ENCODE measurements at regions not wholly inside any gene's neighbourhood (a gene's known extent, or its start where the extent isn't known, plus 50 kb on each side); places are given as distances from the start of the nearest gene placed in this dataset.

- ATAC-seq (ENCODE audit: insufficient read depth, low read depth): no peak
- no peak overlapping the region for H3K27ac ChIP-seq (ENCODE audit: low read length)
- H3K9me3 ChIP-seq (ENCODE audit: insufficient read depth, low read length, severe bottlenecking): no peaks in the 10 kb centered on the region
- no peaks in the 10 kb centered on the region for H3K27me3 ChIP-seq (ENCODE audit: insufficient read depth, low read length, poor library complexity)
- no peak overlapping the region for H3K9ac ChIP-seq (ENCODE audit: low read depth, low read length)
- no peak overlapping the region for H3K4me3 ChIP-seq (ENCODE audit: low read depth in 1 of 2, low read length in 2 of 2)
- no peaks in the 10 kb centered on the region for H4K20me1 ChIP-seq (ENCODE audit: insufficient read depth, low read length)
- no peak overlapping the region for H2AFZ ChIP-seq (ENCODE audit: low read depth, low read length)
- H3K4me2 ChIP-seq (ENCODE audit: insufficient read depth, low read length): no peak overlapping the region
- no peaks in the 10 kb centered on the region for H3K36me3 ChIP-seq (ENCODE audit: insufficient read depth, low read length)
- no peaks in the 10 kb centered on the region for H3K4me1 ChIP-seq (ENCODE audit: insufficient read depth, low read length)
- DNase-seq: no peak
- H3K79me2 ChIP-seq (ENCODE audit: insufficient read depth, low read length): no peaks in the 10 kb centered on the region
- no peak for TF ChIP-seq EZH2 (IDR thresholded peaks at IDR 0.05; ENCODE audit: borderline replicate concordance, low read depth, low read length, severe bottlenecking)
- TF ChIP-seq, protein P1, sequence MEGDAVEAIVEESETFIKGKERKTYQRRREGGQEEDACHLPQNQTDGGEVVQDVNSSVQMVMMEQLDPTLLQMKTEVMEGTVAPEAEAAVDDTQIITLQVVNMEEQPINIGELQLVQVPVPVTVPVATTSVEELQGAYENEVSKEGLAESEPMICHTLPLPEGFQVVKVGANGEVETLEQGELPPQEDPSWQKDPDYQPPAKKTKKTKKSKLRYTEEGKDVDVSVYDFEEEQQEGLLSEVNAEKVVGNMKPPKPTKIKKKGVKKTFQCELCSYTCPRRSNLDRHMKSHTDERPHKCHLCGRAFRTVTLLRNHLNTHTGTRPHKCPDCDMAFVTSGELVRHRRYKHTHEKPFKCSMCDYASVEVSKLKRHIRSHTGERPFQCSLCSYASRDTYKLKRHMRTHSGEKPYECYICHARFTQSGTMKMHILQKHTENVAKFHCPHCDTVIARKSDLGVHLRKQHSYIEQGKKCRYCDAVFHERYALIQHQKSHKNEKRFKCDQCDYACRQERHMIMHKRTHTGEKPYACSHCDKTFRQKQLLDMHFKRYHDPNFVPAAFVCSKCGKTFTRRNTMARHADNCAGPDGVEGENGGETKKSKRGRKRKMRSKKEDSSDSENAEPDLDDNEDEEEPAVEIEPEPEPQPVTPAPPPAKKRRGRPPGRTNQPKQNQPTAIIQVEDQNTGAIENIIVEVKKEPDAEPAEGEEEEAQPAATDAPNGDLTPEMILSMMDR (IDR thresholded peaks at IDR 0.05; ENCODE audit: borderline replicate concordance, extremely low read depth, low read length, poor library complexity, severe bottlenecking): no peak
Measured at GRCh38 chr15:69953816-69954215, 143.9 kb downstream of the TLE3 start.

DNA sequence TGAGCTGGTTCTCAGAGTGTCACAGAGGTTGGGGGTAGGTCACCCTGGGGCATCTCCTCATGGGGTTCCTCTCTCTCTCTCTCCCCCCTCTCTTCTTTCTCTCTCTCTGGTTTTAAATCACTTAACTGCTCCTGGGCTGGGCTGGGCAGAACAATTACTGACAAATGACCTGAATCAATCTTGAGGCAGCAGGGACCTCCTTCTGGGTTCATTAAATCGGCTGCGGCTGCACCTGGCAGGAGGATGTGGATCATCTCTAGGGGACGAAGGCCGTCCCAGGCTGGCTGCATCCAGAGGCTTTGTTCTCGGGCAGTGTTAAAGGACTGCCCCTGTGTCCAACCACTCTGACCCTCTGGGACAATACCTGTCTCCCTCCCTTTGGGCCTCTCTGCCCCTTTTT, 143.1 kb downstream of the TLE3 start:
- no peaks in the 10 kb centered on the region for H3K79me2 ChIP-seq (ENCODE audit: insufficient read depth, low read length)
- DNase-seq: no peak
- TF ChIP-seq EZH2 (IDR thresholded peaks at IDR 0.05; ENCODE audit: borderline replicate concordance, low read depth, low read length, severe bottlenecking): no peak
- TF ChIP-seq, protein P1 (IDR thresholded peaks at IDR 0.05; ENCODE audit: borderline replicate concordance, extremely low read depth, low read length, poor library complexity, severe bottlenecking): no peak
- no peaks in the 10 kb centered on the region for H3K9me3 ChIP-seq (ENCODE audit: insufficient read depth, low read length, severe bottlenecking)
- H4K20me1 ChIP-seq (ENCODE audit: insufficient read depth, low read length): no peaks in the 10 kb centered on the region
- H3K27me3 ChIP-seq (ENCODE audit: insufficient read depth, low read length, poor library complexity): no peaks in the 10 kb centered on the region
- ATAC-seq (ENCODE audit: insufficient read depth, low read depth): no peak
- no peak overlapping the region for H3K27ac ChIP-seq (ENCODE audit: low read length)
- no peak overlapping the region for H3K4me3 ChIP-seq (ENCODE audit: low read depth in 1 of 2, low read length in 2 of 2)
- H3K9ac ChIP-seq (ENCODE audit: low read depth, low read length): no peak overlapping the region
- no peak overlapping the region for H2AFZ ChIP-seq (ENCODE audit: low read depth, low read length)
- no peaks in the 10 kb centered on the region for H3K4me1 ChIP-seq (ENCODE audit: insufficient read depth, low read length)
- no peaks in the 10 kb centered on the region for H3K36me3 ChIP-seq (ENCODE audit: insufficient read depth, low read length)
- no peak overlapping the region for H3K4me2 ChIP-seq (ENCODE audit: insufficient read depth, low read length)

DNA sequence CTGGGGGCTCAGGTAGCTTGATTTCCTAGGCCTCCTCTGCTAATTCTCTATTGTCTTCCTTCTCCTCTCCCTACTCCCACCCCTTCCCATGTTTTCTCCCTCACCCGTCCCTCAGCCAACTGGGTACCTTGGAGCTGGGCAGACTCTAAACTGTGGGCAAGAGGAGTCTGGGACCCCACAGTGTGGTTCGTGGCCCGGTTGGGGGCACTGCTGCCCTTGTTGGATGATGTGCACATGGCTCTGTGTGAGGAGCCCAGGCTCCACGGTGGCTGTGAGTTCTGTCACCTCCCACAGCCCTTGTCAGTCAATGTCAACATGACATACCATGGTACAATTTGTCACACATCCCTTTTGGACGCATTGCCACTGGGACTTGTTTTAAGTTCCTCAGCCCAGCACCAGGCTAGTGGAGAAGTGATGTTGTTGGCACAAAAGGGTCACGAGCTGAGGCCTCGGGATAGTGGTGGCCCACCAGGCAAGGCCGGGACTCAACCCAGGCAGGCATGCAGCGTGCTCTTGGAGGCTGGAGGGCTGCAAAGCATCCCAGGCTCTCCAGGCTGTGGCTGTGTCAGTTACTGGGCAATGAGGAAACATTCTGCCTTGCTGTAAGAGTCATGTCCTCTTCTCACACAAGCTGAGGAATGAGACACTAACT, 142.3 kb downstream of the TLE3 start:
- DNase-seq: no peak
- no peak for ATAC-seq (ENCODE audit: insufficient read depth, low read depth)
- H3K9me3 ChIP-seq (ENCODE audit: insufficient read depth, low read length, severe bottlenecking): no peaks in the 10 kb centered on the region
- H3K4me3 ChIP-seq (ENCODE audit: low read depth in 1 of 2, low read length in 2 of 2): no peak overlapping the region
- no peaks in the 10 kb centered on the region for H4K20me1 ChIP-seq (ENCODE audit: insufficient read depth, low read length)
- H2AFZ ChIP-seq (ENCODE audit: low read depth, low read length): no peak overlapping the region
- H3K79me2 ChIP-seq (ENCODE audit: insufficient read depth, low read length): no peaks in the 10 kb centered on the region
- no peak overlapping the region for H3K9ac ChIP-seq (ENCODE audit: low read depth, low read length)
- H3K4me2 ChIP-seq (ENCODE audit: insufficient read depth, low read length): no peak overlapping the region
- no peak overlapping the region for H3K27ac ChIP-seq (ENCODE audit: low read length)
- no peaks in the 10 kb centered on the region for H3K27me3 ChIP-seq (ENCODE audit: insufficient read depth, low read length, poor library complexity)
- no peaks in the 10 kb centered on the region for H3K4me1 ChIP-seq (ENCODE audit: insufficient read depth, low read length)
- no peak for TF ChIP-seq EZH2 (IDR thresholded peaks at IDR 0.05; ENCODE audit: borderline replicate concordance, low read depth, low read length, severe bottlenecking)
- TF ChIP-seq, protein P1 (IDR thresholded peaks at IDR 0.05; ENCODE audit: borderline replicate concordance, extremely low read depth, low read length, poor library complexity, severe bottlenecking): no peak
- no peaks in the 10 kb centered on the region for H3K36me3 ChIP-seq (ENCODE audit: insufficient read depth, low read length)
